GM21360 (cell line): ENCODE measurements at regions not wholly inside any gene's neighbourhood (a gene's known extent, or its start where the extent isn't known, plus 50 kb on each side); places are given as distances from the start of the nearest gene placed in this dataset.
A peak's percentile ranks its signal among the peaks of the same experiment; 100 is the strongest.

ENCODE experiments used
- ATAC-seq: cut with Tn5 transposase; IDR thresholded peaks from one replicate; pipeline ENCODE4 v1.9.1; 2021; ENCODE audit warnings: mild to moderate bottlenecking, moderate library complexity; ENCODE audit not compliant: unreplicated experiment

DNA sequence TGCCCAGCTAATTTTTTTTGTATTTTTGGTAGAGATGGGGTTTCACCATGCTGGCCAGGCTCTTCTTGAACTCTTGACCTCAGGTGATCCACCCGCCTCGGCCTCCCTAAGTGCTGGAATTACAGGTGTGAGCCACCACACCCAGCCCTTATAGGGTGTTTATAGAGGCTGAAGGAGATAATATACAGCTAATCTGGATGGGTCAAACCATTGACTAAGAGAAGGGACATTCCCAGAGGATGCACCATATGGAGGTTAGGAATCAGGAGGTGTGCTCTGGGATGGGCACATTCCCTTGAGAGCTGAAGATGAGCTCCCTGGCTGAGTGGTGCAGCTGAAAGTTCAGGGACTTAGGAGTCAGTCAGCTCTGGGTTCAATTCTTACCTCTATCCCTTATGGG lies 68.3 kb upstream of the SHISA3 start:
- ATAC-seq, result no peak

DNA sequence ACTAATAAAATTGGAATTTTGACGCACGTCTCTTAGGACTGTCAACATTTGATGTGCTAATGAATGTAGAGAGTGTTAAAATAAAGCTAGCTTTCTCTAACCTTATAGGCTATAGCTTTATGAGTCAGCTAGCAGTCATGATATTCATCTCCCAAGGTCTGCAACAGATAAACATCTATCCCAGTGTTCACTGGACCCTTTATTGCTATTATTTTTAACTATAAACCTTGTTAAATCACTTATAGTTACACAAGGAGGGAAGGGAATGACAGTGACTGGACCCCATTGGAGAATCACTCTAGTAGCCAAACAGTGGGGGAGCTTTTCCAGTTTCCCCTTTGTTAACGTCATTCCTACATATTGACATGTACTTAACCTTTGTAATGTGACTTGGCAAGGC lies 67.9 kb upstream of the SHISA3 start:
- ATAC-seq, result no peak

DNA sequence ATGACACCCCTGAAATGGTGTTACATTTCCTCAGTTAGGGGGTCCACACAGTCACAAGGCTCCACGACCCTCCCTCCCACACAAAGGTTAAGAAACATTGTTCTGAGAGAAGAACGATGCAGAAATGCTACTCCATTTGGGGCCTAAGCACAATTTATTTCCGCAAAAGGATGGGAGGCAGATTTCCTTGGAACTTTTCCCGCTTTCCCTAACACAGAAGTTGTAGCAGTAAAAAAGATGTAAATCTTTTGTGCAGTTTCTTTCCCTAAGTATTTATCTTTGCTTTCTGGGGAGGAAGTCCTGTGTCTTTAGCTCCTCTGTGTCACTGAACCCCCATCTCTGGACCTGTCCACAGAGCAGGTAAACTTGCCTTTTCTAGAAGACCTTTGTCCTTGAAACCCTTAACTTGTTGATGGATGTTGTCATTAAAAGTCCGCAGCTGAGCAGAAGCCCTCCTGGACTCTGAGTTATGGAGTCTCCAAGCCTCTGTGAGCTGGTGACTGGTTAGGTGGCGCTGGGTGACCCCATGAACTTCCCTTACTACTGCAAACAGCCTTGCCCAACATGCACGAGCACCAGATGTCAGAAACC lies 67.2 kb upstream of the SHISA3 start:
- ATAC-seq, result no peak

DNA sequence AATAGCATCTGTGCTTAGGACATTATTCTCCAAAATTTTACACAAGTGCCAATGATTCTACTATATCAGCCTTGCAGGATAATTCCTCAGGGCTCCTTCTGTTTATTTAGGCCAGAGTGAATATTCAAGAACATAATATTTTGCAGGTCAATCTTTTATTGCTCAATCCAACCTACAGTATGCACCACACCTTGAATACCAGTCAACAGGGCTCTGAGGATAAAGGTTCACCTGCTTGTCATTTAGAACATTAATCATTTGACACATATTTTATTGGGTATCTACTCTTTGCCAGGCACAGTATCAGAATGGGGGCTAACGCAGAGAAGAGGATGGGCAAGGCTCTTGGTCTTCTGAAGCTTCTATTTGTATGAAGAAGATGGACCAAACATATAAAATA lies 66.2 kb upstream of the SHISA3 start:
- no peak for ATAC-seq

DNA sequence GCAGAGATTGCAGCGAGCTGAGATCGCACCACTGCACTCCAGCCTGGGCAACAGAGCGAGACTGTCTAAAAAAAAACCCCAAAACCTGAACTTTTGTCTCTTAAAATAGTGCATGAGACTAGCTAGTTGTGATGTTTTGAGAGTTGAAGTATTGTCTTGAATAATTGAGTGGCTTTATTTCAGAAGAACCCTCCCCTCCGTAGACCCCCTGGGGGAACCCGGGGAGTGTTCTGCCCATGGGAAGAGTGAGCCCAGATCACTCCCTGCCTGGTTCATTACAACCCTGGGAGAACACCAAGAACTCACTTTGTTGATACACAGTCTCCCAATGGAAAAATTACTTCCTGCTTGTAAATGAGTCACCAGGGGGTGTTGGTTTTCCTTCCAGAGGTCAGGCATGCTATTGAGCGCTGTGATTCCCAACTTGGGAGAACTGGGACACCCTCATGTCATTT lies 65.3 kb upstream of the SHISA3 start:
- ATAC-seq, result peak; percentile 64

DNA sequence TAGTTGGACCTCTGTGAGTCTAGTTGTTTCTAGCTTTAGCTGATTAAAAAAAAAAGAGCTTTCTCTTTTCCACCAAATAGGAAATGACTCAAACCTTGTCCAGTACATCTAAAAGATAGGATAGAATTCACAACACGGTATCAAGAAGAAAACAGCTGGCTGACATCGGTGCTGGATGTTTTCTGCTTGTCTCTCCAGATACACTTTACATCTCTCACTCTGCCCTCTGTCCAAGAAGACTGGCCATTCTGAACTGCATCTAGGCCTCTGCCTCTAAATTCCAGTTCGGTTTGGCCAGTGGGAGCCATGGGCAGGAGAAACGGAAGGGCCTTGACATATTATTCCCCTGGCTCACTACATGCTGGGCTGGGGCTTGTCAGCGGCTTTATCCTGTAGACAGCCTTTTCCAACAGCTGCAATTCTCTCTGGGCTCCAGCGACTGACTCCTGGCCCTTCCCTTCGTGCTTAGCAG lies 57.3 kb upstream of the SHISA3 start:
- ATAC-seq, result no peak

DNA sequence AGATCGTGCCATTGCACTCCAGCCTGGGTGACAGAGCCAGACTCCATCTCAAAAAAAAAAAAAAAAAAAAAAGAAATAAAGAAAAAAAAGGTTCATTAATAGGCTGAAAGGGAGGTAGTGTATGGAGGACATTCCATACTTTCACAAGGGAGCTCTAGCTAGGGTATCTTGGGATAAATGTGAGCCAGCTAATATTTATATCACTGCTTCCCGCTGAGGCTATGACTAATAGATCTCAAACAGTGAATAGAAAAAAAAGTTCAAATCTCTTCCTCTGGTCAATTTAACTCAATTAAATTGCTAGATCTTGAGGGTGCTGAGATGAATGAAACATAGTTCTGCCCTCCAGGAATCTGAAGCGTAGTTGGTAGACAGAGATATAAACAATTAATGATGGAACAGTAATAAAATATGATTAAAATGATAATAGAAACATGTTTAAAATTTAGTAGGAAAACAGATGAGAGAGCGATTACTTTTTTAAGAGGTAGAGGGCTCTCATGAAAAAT lies 55.7 kb upstream of the SHISA3 start:
- no peak for ATAC-seq

DNA sequence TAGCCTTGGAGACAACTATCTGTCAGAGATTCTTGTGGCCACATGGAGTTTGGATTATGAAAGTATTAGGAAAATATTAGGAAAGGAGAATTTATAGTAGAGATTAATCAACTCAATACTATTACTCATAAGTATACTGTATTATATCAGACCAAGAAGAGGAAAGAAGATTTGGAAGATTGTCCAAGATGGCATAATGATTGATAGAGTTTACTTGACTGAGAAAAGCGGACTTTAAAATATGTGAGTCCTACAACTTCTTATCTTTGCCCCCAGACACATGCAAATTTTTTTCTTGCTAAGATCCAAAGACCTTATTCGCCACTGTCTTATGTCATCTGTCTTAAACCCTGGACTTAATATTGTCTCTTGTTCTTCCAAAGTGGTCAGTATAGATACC lies 54.8 kb upstream of the SHISA3 start:
- ATAC-seq, result no peak

DNA sequence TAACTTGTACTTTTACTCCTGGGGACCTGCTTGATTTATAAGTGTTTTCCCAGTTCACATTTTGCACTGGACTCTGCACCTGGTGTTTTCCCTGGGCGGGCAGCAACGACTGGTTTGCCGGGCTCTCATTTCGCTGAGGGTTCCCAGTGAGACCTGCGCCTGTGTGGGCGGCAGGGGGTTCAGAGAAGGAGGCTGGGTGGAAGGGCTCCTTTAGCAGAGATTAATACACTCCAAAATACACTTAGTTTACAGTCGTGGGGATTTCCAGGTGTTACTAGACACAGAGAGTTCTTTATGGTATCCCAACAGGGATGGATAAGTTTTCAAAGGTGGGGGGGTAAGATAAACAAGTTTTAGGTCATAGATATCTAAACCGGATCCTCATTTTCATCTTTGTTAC lies 53.0 kb upstream of the SHISA3 start:
- ATAC-seq, result peak; percentile 87

DNA sequence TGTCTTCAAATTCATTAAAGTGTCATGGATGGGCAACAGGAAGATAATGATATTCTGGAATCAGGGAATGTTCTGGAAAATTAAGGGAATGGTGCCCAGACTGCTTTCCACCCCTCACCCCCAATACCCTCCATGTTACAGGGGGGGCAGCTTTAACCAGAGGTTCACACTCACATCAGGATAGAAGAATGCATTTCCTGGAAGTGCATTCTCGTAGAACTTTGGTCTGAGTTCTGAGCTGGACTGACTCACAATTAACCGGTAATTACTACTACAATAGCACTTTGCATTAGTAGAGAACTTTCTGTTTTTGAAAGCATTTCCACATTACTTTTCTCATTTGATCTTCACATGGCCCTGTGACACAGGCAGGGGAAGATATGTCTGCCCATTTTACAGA lies 52.5 kb upstream of the SHISA3 start:
- ATAC-seq, result no peak

DNA sequence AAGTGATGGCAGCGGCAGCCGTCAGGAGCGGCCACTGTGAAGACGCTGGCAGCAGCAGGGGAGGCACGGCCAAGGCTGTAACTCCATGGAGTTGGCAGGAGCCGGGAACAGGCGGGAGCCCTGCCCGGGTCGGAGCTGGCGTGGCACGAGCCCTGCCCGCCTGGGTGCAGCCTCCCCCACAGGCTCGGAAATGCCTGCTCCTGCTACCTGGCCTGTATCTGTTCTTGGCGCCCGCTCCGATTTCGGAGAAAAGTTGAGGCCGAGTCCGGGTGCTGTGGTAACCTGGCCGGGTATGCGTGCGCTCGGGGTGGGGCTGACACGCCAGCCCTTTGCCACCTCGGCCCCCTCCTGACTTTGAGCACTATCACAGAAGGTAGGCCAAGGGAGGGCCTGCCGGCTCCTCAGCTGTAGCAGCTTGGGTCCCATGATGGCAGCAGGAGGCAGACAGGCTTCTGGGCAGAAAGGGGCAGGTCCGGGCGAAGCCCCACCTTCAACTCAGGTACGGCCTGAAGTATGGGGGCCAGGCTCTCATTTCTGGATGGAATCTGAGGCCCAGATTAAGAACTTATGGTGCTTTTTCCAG lies 51.2 kb upstream of the SHISA3 start:
- ATAC-seq, result no peak

DNA sequence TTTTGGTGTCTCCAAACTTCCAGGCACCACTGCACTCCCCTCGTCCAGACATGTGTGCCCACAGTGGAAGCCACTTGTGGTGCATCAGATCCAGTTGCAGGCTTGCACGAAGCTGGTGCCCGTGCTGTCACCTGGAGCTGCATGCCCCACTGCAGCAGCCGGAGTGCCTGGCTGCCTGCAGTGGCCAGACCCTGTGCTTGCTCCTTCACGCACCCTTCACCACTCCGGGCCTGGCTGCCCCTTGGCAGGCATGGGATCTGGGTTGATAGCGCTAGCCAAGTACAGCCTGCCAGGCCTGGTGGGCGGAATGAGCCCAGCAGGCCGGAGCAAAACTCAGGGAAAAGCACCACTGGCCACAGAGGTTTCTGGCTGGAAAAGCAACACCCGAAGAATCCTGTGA lies 50.2 kb upstream of the SHISA3 start:
- no peak for ATAC-seq
